GM13976 (cell line): ENCODE measurements at regions not wholly inside any gene's neighbourhood (a gene's known extent, or its start where the extent isn't known, plus 50 kb on each side); places are given as distances from the start of the nearest gene placed in this dataset.

Experiments used
- DNase-seq: peaks from one replicate; pipeline ENCODE4 v3.0.0; 2012; ENCODE audit warnings: low spot score
- CTCF ChIP-seq: IDR thresholded peaks from 2 replicates; pipeline ENCODE4 v1.5.1; 2012; ENCODE audit warnings: borderline replicate concordance, mild to moderate bottlenecking; ENCODE audit not compliant: insufficient read depth; ENCODE audit errors: extremely low read depth, missing control alignments, control extremely low read depth
- in situ Hi-C: fragments of 300-500 bp; cut with MboI; formaldehyde crosslinking; loops from one replicate; pipeline ENCODE4 v1.12.0; 2022; ENCODE audit warnings: low sequenced_read_pairs, mixed read lengths, inconsistent platforms; ENCODE audit not compliant: unreplicated experiment

GRCh38 chr6:168213121-168213524, 106.5 kb downstream of the DACT2 start:
- no peak for TF ChIP-seq CTCF
- no peak for DNase-seq
- in situ Hi-C loops: no loop called here

GRCh38 chr6:168212362-168212761, 107.2 kb downstream of the DACT2 start:
- no peak for DNase-seq
- TF ChIP-seq CTCF: no peak
- in situ Hi-C loops: no loop called here

GRCh38 chr6:168211681-168212080, 107.9 kb downstream of the DACT2 start:
- DNase-seq: no peak
- in situ Hi-C loops: no loop called here

GRCh38 chr6:168210239-168211105, 109.1 kb downstream of the DACT2 start:
- no peak for DNase-seq
- in situ Hi-C loops: no loop called here
- no peak for TF ChIP-seq CTCF

More at GRCh38 chr6:168211681-168212080, 107.9 kb downstream of the DACT2 start:
- TF ChIP-seq CTCF: no peak

GRCh38 chr6:168209420-168209819, 110.2 kb downstream of the DACT2 start:
- DNase-seq: no peak
- TF ChIP-seq CTCF: no peak
- in situ Hi-C loops: no loop called here

GRCh38 chr6:168208854-168209253, 110.7 kb downstream of the DACT2 start:
- DNase-seq: no peak
- TF ChIP-seq CTCF: no peak
- in situ Hi-C loops: no loop called here
